GM12878 (cell line): ENCODE measurements at regions not wholly inside any gene's neighbourhood (a gene's known extent, or its start where the extent isn't known, plus 50 kb on each side); places are given as distances from the start of the nearest gene placed in this dataset.

Experiments used
- ATAC-seq: fragments of 200-7000 bp; cut with Tn5 transposase; 3 replicates; pipeline ENCODE4 v1.9.1; 2020; ENCODE audit warnings: mild to moderate bottlenecking, moderate library complexity
- BruUV-seq: library from RNA; stranded (reverse); fragments of 400-500 nt; replicated peaks from 2 replicates; lab custom pipeline; 2021; lab: Mats Ljungman, UMichigan
- CTCF ChIA-PET: fragments of 300-600 bp; sonication (Branson Sonifier 250); formaldehyde crosslinking; extraction: SDS; loops from one replicate; lab custom pipeline; 2021; ENCODE audit warnings: inconsistent platforms; lab: Yijun Ruan, JAX
- POLR2A ChIA-PET: fragments of 350-600 bp; formaldehyde crosslinking; extraction: SDS; loops from one replicate; lab custom pipeline; 2021; ENCODE audit warnings: inconsistent platforms; lab: Charles Lee
- RAD21 ChIA-PET: fragments of 300-600 bp; sonication (Branson Sonifier 250); formaldehyde crosslinking; loops from one replicate; lab custom pipeline; 2023; ENCODE audit warnings: antibody characterized with exemption; ENCODE audit not compliant: unreplicated experiment; lab: Charles Lee
- SMC1A ChIA-PET: fragments of 300-600 bp; sonication (Branson Sonifier 250); formaldehyde crosslinking; loops from one replicate; lab custom pipeline; 2023; ENCODE audit not compliant: unreplicated experiment, uncharacterized antibody; lab: Charles Lee
- DNase-seq: peaks from one replicate; pipeline ENCODE4 v3.0.0-alpha.2; 2011; ENCODE audit warnings: low read depth, low spot score
- FAIRE-seq: peaks from 3 replicates; lab custom pipeline; 2011; peaks lifted over from hg19 to GRCh38; lab: Jason Lieb, UNC
- H2AFZ ChIP-seq: 2 replicates; pipeline ENCODE4 v1.6.0; 2011; ENCODE audit warnings: low read depth, low read length, control low read depth; ENCODE audit not compliant: control insufficient read depth
- H3K27ac ChIP-seq: 2 replicates; pipeline ENCODE4 v1.5.1; 2011; ENCODE audit warnings: control low read depth; ENCODE audit not compliant: control insufficient read depth, insufficient read depth
- H3K27me3 ChIP-seq, 2 experiments: replicated peaks in 1 of 2; 2 replicates each; pipeline versions ENCODE4 v1.6.0 to v1.6.1; 2011; ENCODE audit warnings: low read length in 1 of 2; ENCODE audit not compliant: control insufficient read depth in 2 of 2, insufficient read depth in 2 of 2
- H3K36me3 ChIP-seq, 2 experiments: 2 replicates each; pipeline ENCODE4 v1.5.1; 2011; ENCODE audit warnings: low read length in 1 of 2; ENCODE audit not compliant: control insufficient read depth in 2 of 2, insufficient read depth in 2 of 2
- H3K4me1 ChIP-seq: 2 replicates; pipeline ENCODE4 v1.6.1; 2011; ENCODE audit warnings: mild to moderate bottlenecking, low read length, moderate library complexity, mixed read lengths; ENCODE audit not compliant: control insufficient read depth, insufficient read depth
- H3K4me2 ChIP-seq: 2 replicates; pipeline ENCODE4 v1.6.0; 2011; ENCODE audit warnings: control low read depth; ENCODE audit not compliant: control insufficient read depth, insufficient read depth
- H3K4me3 ChIP-seq: fragments of 200-600 bp; sonication (generic); 2 replicates; pipeline ENCODE4 v1.5.1; 2016
- H3K79me2 ChIP-seq: 2 replicates; pipeline ENCODE4 v1.6.0; 2011; ENCODE audit warnings: low read length; ENCODE audit not compliant: control insufficient read depth, insufficient read depth
- H3K9ac ChIP-seq: 2 replicates; pipeline ENCODE4 v1.8.0; 2011; ENCODE audit warnings: low read length, control low read depth, mixed read lengths; ENCODE audit not compliant: control insufficient read depth, insufficient read depth
- H3K9me3 ChIP-seq: replicated peaks from 3 replicates; pipeline ENCODE4 v1.5.1; 2011; ENCODE audit warnings: mild to moderate bottlenecking, low read length; ENCODE audit not compliant: control insufficient read depth, insufficient read depth
- H4K20me1 ChIP-seq: 2 replicates; pipeline ENCODE4 v1.6.0; 2011; ENCODE audit not compliant: control insufficient read depth, insufficient read depth
- ASH2L ChIP-seq: fragments of 300-600, 200-600 bp; sonication (generic); IDR thresholded peaks from 2 replicates; pipeline ENCODE4 v1.6.1; 2017; ENCODE audit warnings: low read depth, mild to moderate bottlenecking, borderline replicate concordance
- ATF7 ChIP-seq: fragments of 450-650 bp; IDR thresholded peaks from 2 replicates; pipeline ENCODE4 v1.6.1; 2016; ENCODE audit warnings: low read depth, mild to moderate bottlenecking
- BMI1 ChIP-seq: fragments of 450-650 bp; IDR thresholded peaks from 2 replicates; pipeline ENCODE4 v1.6.1; 2016; ENCODE audit warnings: mild to moderate bottlenecking, moderate library complexity, borderline replicate concordance
- CHD1 ChIP-seq: IDR thresholded peaks from 2 replicates; pipeline ENCODE4 v1.6.1; 2012; ENCODE audit warnings: low read depth, low read length, improper control_type of control experiment
- GATAD2B ChIP-seq: fragments of 450-650 bp; conservative IDR thresholded peaks from 2 replicates; pipeline ENCODE4 v1.6.1; 2017; ENCODE audit warnings: low read depth, mild to moderate bottlenecking, moderate library complexity
- LARP7 ChIP-seq: fragments of 450-650 bp; IDR thresholded peaks from 2 replicates; pipeline ENCODE4 v1.6.1; 2017; ENCODE audit warnings: mild to moderate bottlenecking
- NFIC ChIP-seq: IDR thresholded peaks from 2 replicates; pipeline ENCODE4 v1.6.1; 2012; ENCODE audit warnings: low read depth, mild to moderate bottlenecking, inconsistent platforms, low read length, moderate library complexity
- NR2C1 ChIP-seq: fragments of 450-650 bp; IDR thresholded peaks from 2 replicates; pipeline ENCODE4 v1.6.1; 2017; ENCODE audit warnings: antibody characterized with exemption, mild to moderate bottlenecking, moderate library complexity
- PML ChIP-seq: IDR thresholded peaks from 2 replicates; pipeline ENCODE4 v1.6.1; 2012; ENCODE audit warnings: low read length, inconsistent platforms
- POLR2AphosphoS2 ChIP-seq: IDR thresholded peaks from 2 replicates; pipeline ENCODE4 v1.6.1; 2011; ENCODE audit warnings: low read depth, mild to moderate bottlenecking, low read length, improper control_type of control experiment, moderate library complexity
- RUNX3 ChIP-seq: IDR thresholded peaks from 2 replicates; pipeline ENCODE4 v1.6.1; 2012; ENCODE audit warnings: low read length, inconsistent platforms
- SMARCA5 ChIP-seq: fragments of 450-650 bp; IDR thresholded peaks from 2 replicates; pipeline ENCODE4 v1.6.1; 2017; ENCODE audit warnings: mild to moderate bottlenecking
- SREBF2 ChIP-seq: IDR thresholded peaks from 2 replicates; pipeline ENCODE4 v1.6.1; 2012; ENCODE audit warnings: mild to moderate bottlenecking, low read length
- TCF12 ChIP-seq: IDR thresholded peaks from 2 replicates; pipeline ENCODE4 v1.6.1; 2011; ENCODE audit warnings: low read depth, mild to moderate bottlenecking, low read length
- TCF7 ChIP-seq: IDR thresholded peaks from 2 replicates; pipeline ENCODE4 v1.6.1; 2014; ENCODE audit warnings: antibody characterized with exemption, borderline replicate concordance
- ZBTB4 ChIP-seq: fragments of 450-650 bp; formaldehyde crosslinking; IDR thresholded peaks from 2 replicates; pipeline ENCODE4 v1.4.0; 2022; ENCODE audit warnings: mild to moderate bottlenecking, moderate library complexity
- ZNF24 ChIP-seq: fragments of 450-650 bp; IDR thresholded peaks from 2 replicates; pipeline ENCODE4 v1.6.1; 2017; ENCODE audit warnings: antibody characterized with exemption, mild to moderate bottlenecking
- ZZZ3 ChIP-seq: IDR thresholded peaks from 2 replicates; pipeline ENCODE4 v1.6.1; 2011; ENCODE audit warnings: low read depth; ENCODE audit not compliant: control insufficient read depth, insufficient read length
- WGBS: methylation state at CpG from one replicate; pipeline ENCODE4 v1.1.6; 2016; ENCODE audit warnings: low lambda C conversion rate; ENCODE audit not compliant: insufficient replicate concordance, insufficient coverage; ENCODE audit errors: missing lambda C conversion rate; 5-methylcytosine and 5-hydroxymethylcytosine counted together
- in situ Hi-C: fragments of 300-500 bp; cut with MboI; formaldehyde crosslinking; loops from 9 replicates; pipeline ENCODE4 v1.14.3; 2018; ENCODE audit warnings: mixed read lengths
- intact Hi-C: fragments of 100-400 bp; cut with micrococcal nuclease; formaldehyde crosslinking; loops from one replicate; pipeline ENCODE4 v1.14.2; 2022; ENCODE audit not compliant: unreplicated experiment
- TF ChIP-seq, protein P1 (sequence below): IDR thresholded peaks from 2 replicates; pipeline ENCODE4 v1.6.1; 2012; ENCODE audit warnings: low read depth, low read length, improper control_type of control experiment
- TF ChIP-seq, protein P2 (sequence below): fragments of 150-350 bp; IDR thresholded peaks from 2 replicates; pipeline ENCODE4 v1.6.1; 2016; ENCODE audit warnings: low read depth, low read length

GRCh38 chr10:130474591-130474990 is 338.4 kb downstream of the GLRX3 start:
- intact Hi-C loops (no loop called here), in situ Hi-C loops (no loop called here)
- WGBS = 18% methylated on average over 9 of the region's 9 CpGs
- Histone ChIP-seq H3K4me3 (no peak overlapping the region), H4K20me1 (no peaks in the 10 kb centered on the region), H3K9me3 (no peaks in the 10 kb centered on the region; the same call in 2 of the 3 replicates), H3K79me2 (no peaks in the 10 kb centered on the region), H3K27ac (no peak overlapping the region), H3K9ac (no peak overlapping the region), H3K4me2 (no peak overlapping the region), H2AFZ (no peak overlapping the region), H3K4me1 (no peaks in the 10 kb centered on the region), H3K36me3 (no peaks in the 10 kb centered on the region), H3K27me3 (no peaks in the 10 kb centered on the region)
- ChIA-PET CTCF (no interaction called here), POLR2A (no interaction called here), RAD21 (no interaction called here), SMC1A (no interaction called here)
- no peak for ATAC-seq
- DNase-seq = no peak
- BruUV-seq = no TSS peak
- no peak for FAIRE-seq
- TF ChIP-seq PML (no peak), GATAD2B (no peak), BMI1 (no peak), TCF12 (no peak), ATF7 (no peak), LARP7 (no peak), ZBTB4 (CRISPR knock-in tag) (no peak), SMARCA5 (no peak), TCF7 (no peak), RUNX3 (no peak), CHD1 (no peak), ZZZ3 (no peak), POLR2AphosphoS2 (no peak), ASH2L (no peak), NFIC (no peak), SREBF2 (no peak), ZNF24 (no peak), NR2C1 (no peak)
- TF ChIP-seq, protein P1, sequence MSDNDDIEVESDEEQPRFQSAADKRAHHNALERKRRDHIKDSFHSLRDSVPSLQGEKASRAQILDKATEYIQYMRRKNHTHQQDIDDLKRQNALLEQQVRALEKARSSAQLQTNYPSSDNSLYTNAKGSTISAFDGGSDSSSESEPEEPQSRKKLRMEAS = no peak
- TF ChIP-seq, protein P2, sequence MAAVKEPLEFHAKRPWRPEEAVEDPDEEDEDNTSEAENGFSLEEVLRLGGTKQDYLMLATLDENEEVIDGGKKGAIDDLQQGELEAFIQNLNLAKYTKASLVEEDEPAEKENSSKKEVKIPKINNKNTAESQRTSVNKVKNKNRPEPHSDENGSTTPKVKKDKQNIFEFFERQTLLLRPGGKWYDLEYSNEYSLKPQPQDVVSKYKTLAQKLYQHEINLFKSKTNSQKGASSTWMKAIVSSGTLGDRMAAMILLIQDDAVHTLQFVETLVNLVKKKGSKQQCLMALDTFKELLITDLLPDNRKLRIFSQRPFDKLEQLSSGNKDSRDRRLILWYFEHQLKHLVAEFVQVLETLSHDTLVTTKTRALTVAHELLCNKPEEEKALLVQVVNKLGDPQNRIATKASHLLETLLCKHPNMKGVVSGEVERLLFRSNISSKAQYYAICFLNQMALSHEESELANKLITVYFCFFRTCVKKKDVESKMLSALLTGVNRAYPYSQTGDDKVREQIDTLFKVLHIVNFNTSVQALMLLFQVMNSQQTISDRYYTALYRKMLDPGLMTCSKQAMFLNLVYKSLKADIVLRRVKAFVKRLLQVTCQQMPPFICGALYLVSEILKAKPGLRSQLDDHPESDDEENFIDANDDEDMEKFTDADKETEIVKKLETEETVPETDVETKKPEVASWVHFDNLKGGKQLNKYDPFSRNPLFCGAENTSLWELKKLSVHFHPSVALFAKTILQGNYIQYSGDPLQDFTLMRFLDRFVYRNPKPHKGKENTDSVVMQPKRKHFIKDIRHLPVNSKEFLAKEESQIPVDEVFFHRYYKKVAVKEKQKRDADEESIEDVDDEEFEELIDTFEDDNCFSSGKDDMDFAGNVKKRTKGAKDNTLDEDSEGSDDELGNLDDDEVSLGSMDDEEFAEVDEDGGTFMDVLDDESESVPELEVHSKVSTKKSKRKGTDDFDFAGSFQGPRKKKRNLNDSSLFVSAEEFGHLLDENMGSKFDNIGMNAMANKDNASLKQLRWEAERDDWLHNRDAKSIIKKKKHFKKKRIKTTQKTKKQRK = no peak
